ENCODE measurements at regions not wholly inside any gene's neighbourhood (a gene's known extent, or its start where the extent isn't known, plus 50 kb on each side); places are given as distances from the start of the nearest gene placed in this dataset.
A peak's percentile ranks its signal among the peaks of the same experiment; 100 is the strongest.

DNA sequence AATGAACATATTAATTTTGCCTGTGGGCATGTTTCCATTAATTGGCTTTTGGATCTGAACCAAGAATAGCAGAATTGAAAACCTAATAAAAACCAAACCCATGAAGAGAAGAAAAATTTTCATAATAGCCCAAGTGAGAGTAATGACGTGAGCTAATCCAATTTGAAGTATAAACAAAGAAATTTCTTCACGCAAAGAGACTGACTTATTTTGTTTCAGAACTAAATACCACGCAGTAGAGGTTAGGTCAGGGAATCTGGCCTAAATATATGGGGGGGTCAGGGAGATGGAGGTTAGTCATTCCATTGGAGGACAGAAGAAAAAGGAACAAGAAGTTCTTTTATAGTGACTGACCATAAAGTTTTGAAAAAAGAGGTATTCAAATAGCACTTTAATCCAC lies 94.1 kb upstream of the CYP1B1 start:
- no peak for DNase-seq (ENCODE audit: low spot score)
- no peaks in the 10 kb centered on the region for H3K36me3 Mint-ChIP-seq (ENCODE audit: low read depth)

DNA sequence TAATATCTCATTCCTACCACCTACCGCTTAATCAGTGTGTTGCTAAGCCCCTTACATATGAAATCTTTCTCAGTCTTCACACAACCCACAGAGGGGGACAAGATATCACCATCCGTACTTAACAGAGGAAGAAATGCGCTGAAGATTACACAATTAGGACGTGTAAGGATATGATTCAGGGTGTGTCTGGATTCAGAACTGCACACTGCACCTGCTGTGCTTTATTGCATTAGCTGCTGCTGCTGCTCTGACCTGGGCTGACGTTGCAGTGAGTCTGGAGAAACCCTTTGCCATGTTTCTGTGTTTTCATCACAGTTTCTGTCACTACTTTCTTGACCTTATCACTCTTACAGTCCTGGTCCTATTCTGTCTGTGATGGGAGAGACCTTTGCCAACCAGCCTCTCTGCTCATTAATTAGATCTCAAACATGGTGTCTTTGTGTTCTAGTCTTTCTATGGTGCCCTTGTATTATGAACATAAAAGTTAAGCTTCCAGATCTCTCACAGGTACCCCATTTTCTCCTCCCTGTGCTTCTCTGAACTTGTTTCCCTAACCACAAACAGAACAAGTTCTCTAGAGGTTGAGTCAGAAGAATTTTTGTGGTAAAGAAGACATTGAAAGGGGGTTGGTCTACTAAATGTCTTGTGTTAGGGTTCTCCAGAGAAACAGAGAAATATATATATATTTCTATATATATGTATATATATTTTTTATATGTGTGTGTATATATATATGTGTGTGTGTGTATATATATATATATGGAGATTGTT lies 92.9 kb upstream of the CYP1B1 start:
- Mint-ChIP-seq H3K9me3 (ENCODE audit: low read depth) (no peaks in the 10 kb centered on the region), H3K4me3 (ENCODE audit: unreplicated experiment) (no peak overlapping the region), H3K4me1 (ENCODE audit: low read depth) (peaks cover 24% of the 10 kb centered on the region)

More for the DNA sequence above, 94.1 kb upstream of the CYP1B1 start:
- TF ChIP-seq, protein P1, sequence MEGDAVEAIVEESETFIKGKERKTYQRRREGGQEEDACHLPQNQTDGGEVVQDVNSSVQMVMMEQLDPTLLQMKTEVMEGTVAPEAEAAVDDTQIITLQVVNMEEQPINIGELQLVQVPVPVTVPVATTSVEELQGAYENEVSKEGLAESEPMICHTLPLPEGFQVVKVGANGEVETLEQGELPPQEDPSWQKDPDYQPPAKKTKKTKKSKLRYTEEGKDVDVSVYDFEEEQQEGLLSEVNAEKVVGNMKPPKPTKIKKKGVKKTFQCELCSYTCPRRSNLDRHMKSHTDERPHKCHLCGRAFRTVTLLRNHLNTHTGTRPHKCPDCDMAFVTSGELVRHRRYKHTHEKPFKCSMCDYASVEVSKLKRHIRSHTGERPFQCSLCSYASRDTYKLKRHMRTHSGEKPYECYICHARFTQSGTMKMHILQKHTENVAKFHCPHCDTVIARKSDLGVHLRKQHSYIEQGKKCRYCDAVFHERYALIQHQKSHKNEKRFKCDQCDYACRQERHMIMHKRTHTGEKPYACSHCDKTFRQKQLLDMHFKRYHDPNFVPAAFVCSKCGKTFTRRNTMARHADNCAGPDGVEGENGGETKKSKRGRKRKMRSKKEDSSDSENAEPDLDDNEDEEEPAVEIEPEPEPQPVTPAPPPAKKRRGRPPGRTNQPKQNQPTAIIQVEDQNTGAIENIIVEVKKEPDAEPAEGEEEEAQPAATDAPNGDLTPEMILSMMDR (IDR thresholded peaks at IDR 0.05), result no peak
- no peaks in the 10 kb centered on the region for H3K9me3 Mint-ChIP-seq (ENCODE audit: low read depth)
- no peaks in the 10 kb centered on the region for H3K27me3 Mint-ChIP-seq (ENCODE audit: low read depth)
- peaks cover 32% of the 10 kb centered on the region for H3K4me1 Mint-ChIP-seq (ENCODE audit: low read depth)
- no peak overlapping the region for H3K4me3 Mint-ChIP-seq (ENCODE audit: unreplicated experiment)
- peak overlapping the region; percentile 70 for H3K27ac Mint-ChIP-seq (ENCODE audit: unreplicated experiment)

DNA sequence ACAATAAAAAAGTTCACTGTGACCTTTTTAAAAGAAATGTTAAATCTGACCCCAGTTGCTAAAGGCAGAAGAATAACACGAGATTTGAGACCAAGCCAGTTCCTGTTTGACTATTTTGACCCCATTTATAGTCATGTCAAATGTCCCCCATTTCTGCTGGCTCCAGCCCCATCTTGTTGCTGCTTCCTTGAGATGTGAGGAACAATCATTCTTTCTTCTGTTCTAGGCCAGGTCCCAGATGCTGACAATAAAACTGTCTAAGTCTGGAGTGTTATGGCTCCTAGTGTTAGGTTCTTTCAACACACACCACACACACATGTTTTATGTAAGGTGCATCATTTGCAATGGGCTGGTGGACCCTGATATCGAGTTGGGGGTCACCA lies 92.0 kb upstream of the CYP1B1 start:
- no peak for DNase-seq (ENCODE audit: low spot score)
- no peak overlapping the region for H3K4me3 Mint-ChIP-seq (ENCODE audit: unreplicated experiment)
- peaks cover 21% of the 10 kb centered on the region for H3K4me1 Mint-ChIP-seq (ENCODE audit: low read depth)
- TF ChIP-seq, protein P1 (IDR thresholded peaks at IDR 0.05), result no peak
- H3K27me3 Mint-ChIP-seq (ENCODE audit: low read depth), result no peaks in the 10 kb centered on the region
- H3K9me3 Mint-ChIP-seq (ENCODE audit: low read depth), result no peaks in the 10 kb centered on the region
- no peaks in the 10 kb centered on the region for H3K36me3 Mint-ChIP-seq (ENCODE audit: low read depth)
- H3K27ac Mint-ChIP-seq (ENCODE audit: unreplicated experiment), result no peak overlapping the region

More for the DNA sequence above, 92.9 kb upstream of the CYP1B1 start:
- TF ChIP-seq, protein P1 (IDR thresholded peaks at IDR 0.05), result no peak
- no peak for DNase-seq (ENCODE audit: low spot score)
- H3K27ac Mint-ChIP-seq (ENCODE audit: unreplicated experiment), result peak overlapping the region; percentile 1
- no peaks in the 10 kb centered on the region for H3K36me3 Mint-ChIP-seq (ENCODE audit: low read depth)
- H3K27me3 Mint-ChIP-seq (ENCODE audit: low read depth), result no peaks in the 10 kb centered on the region

DNA sequence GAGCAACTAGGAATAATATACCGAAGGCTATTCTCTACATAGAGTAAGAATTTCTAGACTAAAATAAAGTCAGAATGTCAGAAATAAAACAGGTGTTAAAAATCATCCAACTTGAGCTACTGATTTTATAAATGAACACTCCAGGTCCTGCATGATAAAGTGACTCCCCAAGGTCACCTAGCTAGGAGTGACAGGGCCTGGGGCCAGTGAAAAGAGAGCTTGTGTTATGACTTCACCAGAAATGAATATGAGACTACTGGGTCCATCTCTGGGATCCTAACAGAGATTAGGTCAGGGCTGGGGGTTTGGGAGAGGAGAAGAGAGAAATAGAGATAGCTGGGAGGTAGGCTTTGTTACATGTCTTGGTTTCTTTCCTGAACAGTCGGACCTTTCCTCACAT lies 89.7 kb upstream of the CYP1B1 start:
- TF ChIP-seq, protein P1 (IDR thresholded peaks at IDR 0.05), result no peak
- H3K27me3 Mint-ChIP-seq (ENCODE audit: low read depth), result no peaks in the 10 kb centered on the region
- no peak for DNase-seq (ENCODE audit: low spot score)
- no peak overlapping the region for H3K4me3 Mint-ChIP-seq (ENCODE audit: unreplicated experiment)
- H3K9me3 Mint-ChIP-seq (ENCODE audit: low read depth), result no peaks in the 10 kb centered on the region
- H3K36me3 Mint-ChIP-seq (ENCODE audit: low read depth), result peaks cover 2% of the 10 kb centered on the region
- no peak overlapping the region for H3K27ac Mint-ChIP-seq (ENCODE audit: unreplicated experiment)
- H3K4me1 Mint-ChIP-seq (ENCODE audit: low read depth), result peaks cover 21% of the 10 kb centered on the region

DNA sequence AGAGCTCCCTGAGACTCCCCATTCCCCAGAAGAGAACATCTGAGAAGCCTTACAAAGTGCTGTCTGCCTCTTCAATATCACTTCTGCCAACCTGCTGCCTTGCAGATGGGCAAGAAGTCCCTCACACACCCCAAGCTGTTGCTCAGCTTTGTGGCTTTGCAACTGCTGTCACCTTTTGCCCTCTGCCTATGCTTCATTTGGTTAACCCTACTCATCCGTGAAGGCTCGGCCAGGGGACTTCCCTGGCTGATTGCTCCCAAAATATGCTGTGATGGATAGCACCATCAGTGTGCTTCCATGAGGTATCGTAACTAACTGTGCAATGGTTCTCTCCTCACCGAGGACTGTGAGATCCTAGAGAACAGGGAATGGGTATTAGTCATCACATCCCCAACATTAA lies 88.9 kb upstream of the CYP1B1 start:
- Mint-ChIP-seq H3K9me3 (ENCODE audit: low read depth) (no peaks in the 10 kb centered on the region), H3K4me3 (ENCODE audit: unreplicated experiment) (no peak overlapping the region), H3K27ac (ENCODE audit: unreplicated experiment) (no peak overlapping the region), H3K4me1 (ENCODE audit: low read depth) (peaks cover 16% of the 10 kb centered on the region), H3K27me3 (ENCODE audit: low read depth) (no peaks in the 10 kb centered on the region), H3K36me3 (ENCODE audit: low read depth) (peaks cover 2% of the 10 kb centered on the region)
- TF ChIP-seq, protein P1 (IDR thresholded peaks at IDR 0.05), result no peak
- DNase-seq (ENCODE audit: low spot score), result no peak
